Trophoblast cell (in vitro differentiated cells and primary cell): ENCODE measurements at regions not wholly inside any gene's neighbourhood (a gene's known extent, or its start where the extent isn't known, plus 50 kb on each side); places are given as distances from the start of the nearest gene placed in this dataset.
A peak's percentile ranks its signal among the peaks of the same experiment; 100 is the strongest.

Experiments
- DNase-seq, 2 donors: peaks; one replicate each; pipeline ENCODE4 v3.0.0-alpha.2; 2016
- H2AFZ ChIP-seq: 2 replicates; pipeline ENCODE4 v1.6.1; 2013; ENCODE audit warnings: low read length, moderate library complexity, mild to moderate bottlenecking; ENCODE audit not compliant: insufficient read depth, poor library complexity
- H2AK5ac ChIP-seq: 2 replicates; pipeline ENCODE4 v1.6.1; 2013; ENCODE audit warnings: mild to moderate bottlenecking, low read length
- H2BK120ac ChIP-seq: 2 replicates; pipeline ENCODE4 v1.6.1; 2013; ENCODE audit warnings: low read length, mild to moderate bottlenecking, moderate library complexity; ENCODE audit not compliant: insufficient read depth, poor library complexity
- H2BK12ac ChIP-seq: 2 replicates; pipeline ENCODE4 v1.6.1; 2013; ENCODE audit warnings: mild to moderate bottlenecking, low read length, moderate library complexity
- H2BK5ac ChIP-seq: 2 replicates; pipeline ENCODE4 v1.6.1; 2013; ENCODE audit warnings: low read length, low read depth, moderate library complexity, mild to moderate bottlenecking; ENCODE audit not compliant: poor library complexity
- H3K14ac ChIP-seq: 2 replicates; pipeline ENCODE4 v1.6.1; 2013; ENCODE audit warnings: mild to moderate bottlenecking, low read length
- H3K18ac ChIP-seq: 2 replicates; pipeline ENCODE4 v1.6.1; 2013; ENCODE audit warnings: mild to moderate bottlenecking, low read length
- H3K23ac ChIP-seq: 2 replicates; pipeline ENCODE4 v1.6.1; 2013; ENCODE audit warnings: low read length
- H3K27ac ChIP-seq: 2 replicates; pipeline ENCODE4 v1.5.1; 2013; ENCODE audit warnings: low read depth, mild to moderate bottlenecking, inconsistent platforms, low read length, moderate library complexity
- H3K27me3 ChIP-seq: 2 replicates; pipeline ENCODE4 v1.6.1; 2013; ENCODE audit warnings: inconsistent platforms, mild to moderate bottlenecking, low read length, moderate library complexity; ENCODE audit not compliant: insufficient read depth
- H3K36me3 ChIP-seq, 2 experiments: 1 replicate in 1 of 2; 2 replicates in 1 of 2; pipeline ENCODE4 v1.6.1; 2013; ENCODE audit warnings: low read length in 2 of 2, mild to moderate bottlenecking in 2 of 2, moderate library complexity in 1 of 2; ENCODE audit not compliant: insufficient read depth in 2 of 2, control insufficient read depth in 1 of 2
- H3K4ac ChIP-seq: 2 replicates; pipeline ENCODE4 v1.6.1; 2013; ENCODE audit warnings: low read depth, mild to moderate bottlenecking, low read length, moderate library complexity
- H3K4me1 ChIP-seq, 2 experiments: 1 replicate in 1 of 2; 2 replicates in 1 of 2; pipeline ENCODE4 v1.6.1; 2013; ENCODE audit warnings: low read length in 2 of 2, mild to moderate bottlenecking in 2 of 2, moderate library complexity in 1 of 2; ENCODE audit not compliant: insufficient read depth in 2 of 2, control insufficient read depth in 1 of 2
- H3K4me2 ChIP-seq: 2 replicates; pipeline ENCODE4 v1.6.1; 2013; ENCODE audit warnings: inconsistent platforms, mild to moderate bottlenecking, low read length, moderate library complexity
- H3K4me3 ChIP-seq: 2 replicates; pipeline ENCODE4 v1.5.1; 2013; ENCODE audit warnings: mild to moderate bottlenecking, low read depth, low read length, inconsistent platforms
- H3K79me1 ChIP-seq: one replicate; pipeline ENCODE4 v1.6.1; 2013; ENCODE audit warnings: low read length
- H3K79me2 ChIP-seq: 2 replicates; pipeline ENCODE4 v1.6.1; 2013; ENCODE audit warnings: low read length, mild to moderate bottlenecking; ENCODE audit not compliant: control insufficient read depth, insufficient read depth, poor library complexity
- H3K9ac ChIP-seq: 2 replicates; pipeline ENCODE4 v1.6.1; 2013; ENCODE audit warnings: mild to moderate bottlenecking, low read length
- H3K9me3 ChIP-seq: 2 replicates; pipeline ENCODE4 v1.6.1; 2013; ENCODE audit warnings: low read depth, mild to moderate bottlenecking, control low read depth, inconsistent platforms, low read length; ENCODE audit not compliant: insufficient read depth
- H4K12ac ChIP-seq: 2 replicates; pipeline ENCODE4 v1.6.1; 2013; ENCODE audit warnings: low read depth, mild to moderate bottlenecking, low read length, moderate library complexity
- H4K8ac ChIP-seq: 2 replicates; pipeline ENCODE4 v1.6.1; 2013; ENCODE audit warnings: low read depth, mild to moderate bottlenecking, low read length, moderate library complexity
- H4K91ac ChIP-seq: one replicate; pipeline ENCODE4 v1.6.1; 2013; ENCODE audit warnings: low read depth, mild to moderate bottlenecking, low read length, moderate library complexity
- WGBS: extraction: QIAGEN DNeasy Blood & Tissue Kit; methylation state at CpG from one replicate; pipeline ENCODE4 v1.1.7; 2013; ENCODE audit warnings: missing lambda C conversion rate; ENCODE audit not compliant: insufficient read length, insufficient coverage; ENCODE audit errors: extremely low coverage; 5-methylcytosine and 5-hydroxymethylcytosine counted together

- Histone ChIP-seq H2BK12ac (no peak overlapping the region), H3K14ac (no peak overlapping the region), H3K4ac (no peak overlapping the region), H3K9me3 (no peaks in the 10 kb centered on the region), H3K36me3 (no peaks in the 10 kb centered on the region), H3K4me3 (no peak overlapping the region), H3K27me3 (no peaks in the 10 kb centered on the region), H3K4me2 (no peak overlapping the region), H2AK5ac (no peak overlapping the region), H3K79me2 (no peaks in the 10 kb centered on the region), H3K23ac (no peak overlapping the region), H2BK5ac (no peak overlapping the region), H4K12ac (no peak overlapping the region), H2BK120ac (no peak overlapping the region), H4K8ac (no peak overlapping the region), H3K9ac (no peak overlapping the region), H2AFZ (no peak overlapping the region), H3K79me1 (peaks cover 2% of the 10 kb centered on the region), H4K91ac (no peak overlapping the region), H3K18ac (no peak overlapping the region), H3K4me1 (peaks cover 4 to 10% of the 10 kb centered on the region in 2 experiments), H3K27ac (no peak overlapping the region)
- DNase-seq: no peak
- no CpG with 5 or more reads among the region's 1 CpG for WGBS
Observed at GRCh38 chr14:34035934-34036250, 85.0 kb upstream of the EGLN3 start.

DNA sequence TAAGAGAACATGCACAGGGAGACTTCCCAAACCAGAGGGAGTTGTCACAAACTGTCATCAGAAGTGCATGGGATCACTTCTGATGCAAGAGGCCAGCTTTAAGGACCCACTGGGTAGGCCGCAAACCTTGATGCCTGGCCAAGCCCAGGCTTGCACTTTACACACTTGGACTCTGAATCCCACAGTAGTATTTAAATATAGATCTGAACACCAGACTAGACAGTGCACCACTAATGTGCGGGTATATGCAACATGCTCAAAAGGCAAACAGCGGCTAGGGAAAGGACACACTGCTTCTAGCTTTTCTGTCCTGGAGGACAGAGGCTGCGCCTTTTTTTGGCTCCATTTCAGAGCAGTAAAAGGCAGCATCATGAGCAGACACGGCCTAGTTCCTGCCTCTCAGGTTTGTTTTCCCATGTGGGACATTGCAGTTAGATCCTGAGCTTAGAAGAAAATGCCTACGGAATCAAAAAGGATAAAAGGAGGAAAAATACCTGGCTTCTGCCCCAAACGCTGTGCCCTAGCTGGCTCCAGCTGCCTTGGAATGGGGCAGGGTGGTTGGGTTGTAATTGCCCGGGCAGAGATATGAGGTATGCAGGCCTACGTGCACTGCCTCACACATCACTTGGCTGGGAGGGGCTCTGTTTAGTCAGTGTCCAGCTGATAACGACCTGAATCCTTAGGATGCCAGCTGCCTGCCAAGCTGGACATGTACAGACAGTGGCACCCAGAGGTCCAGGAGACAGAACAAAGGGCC, 84.5 kb upstream of the EGLN3 start:
- WGBS: no CpG with 5 or more reads among the region's 10 CpGs
- peak in 1 of 2 donors; percentile 62 for DNase-seq

DNA sequence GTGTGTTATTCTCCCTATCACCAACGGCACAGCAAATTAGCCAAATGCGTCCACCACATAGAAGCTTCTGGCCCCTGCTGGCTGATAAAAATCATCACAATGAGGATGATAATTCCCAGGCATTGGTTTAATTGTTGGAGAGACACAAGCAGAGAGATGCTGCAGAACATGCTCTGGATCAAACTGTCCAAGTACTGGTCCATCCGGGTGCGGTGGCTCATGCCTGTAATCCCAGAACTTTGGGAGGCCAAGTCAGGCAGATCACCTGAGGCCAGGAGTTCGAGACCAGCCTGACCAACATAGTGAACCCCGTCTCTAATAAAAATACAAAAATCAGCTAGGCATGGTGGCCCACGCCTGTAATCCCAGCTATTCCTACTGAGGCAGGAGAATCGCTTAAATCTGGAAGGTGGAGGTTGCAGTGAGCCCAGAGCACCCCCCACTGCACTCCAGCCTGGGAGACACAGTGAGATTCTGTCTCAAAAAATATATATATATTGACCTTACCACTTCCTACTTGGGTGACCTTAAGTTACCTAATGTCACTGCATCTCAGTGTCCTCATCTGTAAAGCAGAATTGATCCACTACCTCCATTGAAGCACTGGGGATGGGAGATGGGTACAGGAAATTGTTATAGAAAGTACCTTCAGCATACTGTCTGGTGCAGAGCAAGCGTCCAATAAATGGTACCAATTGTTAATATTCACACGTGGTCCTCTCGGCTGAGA, 83.7 kb upstream of the EGLN3 start:
- H3K4me2 ChIP-seq: no peak overlapping the region
- H2BK5ac ChIP-seq: no peak overlapping the region
- H3K27me3 ChIP-seq: no peaks in the 10 kb centered on the region
- no peaks in the 10 kb centered on the region for H3K79me2 ChIP-seq
- no peak overlapping the region for H3K23ac ChIP-seq
- no peak for DNase-seq
- no peaks in the 10 kb centered on the region for H3K36me3 ChIP-seq
- no peak overlapping the region for H4K12ac ChIP-seq
- no peak overlapping the region for H3K27ac ChIP-seq
- no peak overlapping the region for H3K4ac ChIP-seq
- no peak overlapping the region for H3K14ac ChIP-seq
- H2BK12ac ChIP-seq: no peak overlapping the region
- WGBS: no CpG with 5 or more reads among the region's 11 CpGs
- H2BK120ac ChIP-seq: no peak overlapping the region
- no peaks in the 10 kb centered on the region for H3K9me3 ChIP-seq
- H2AFZ ChIP-seq: no peak overlapping the region
- no peak overlapping the region for H3K4me3 ChIP-seq
- no peak overlapping the region for H4K91ac ChIP-seq
- H3K9ac ChIP-seq: no peak overlapping the region
- H3K79me1 ChIP-seq: peaks cover 2% of the 10 kb centered on the region
- peaks cover 8 to 12% of the 10 kb centered on the region in 2 experiments for H3K4me1 ChIP-seq
- H4K8ac ChIP-seq: no peak overlapping the region
- no peak overlapping the region for H2AK5ac ChIP-seq
- H3K18ac ChIP-seq: no peak overlapping the region

More for the DNA sequence above, 84.5 kb upstream of the EGLN3 start:
- Histone ChIP-seq H3K4me1 (peaks cover 4 to 10% of the 10 kb centered on the region in 2 experiments), H2BK5ac (no peak overlapping the region), H3K9ac (no peak overlapping the region), H4K12ac (no peak overlapping the region), H3K27ac (no peak overlapping the region), H3K4me2 (no peak overlapping the region), H3K9me3 (no peaks in the 10 kb centered on the region), H3K14ac (no peak overlapping the region), H3K36me3 (no peaks in the 10 kb centered on the region), H3K18ac (no peak overlapping the region), H2BK120ac (no peak overlapping the region), H3K23ac (no peak overlapping the region), H2AFZ (no peak overlapping the region), H4K8ac (no peak overlapping the region), H3K4me3 (no peak overlapping the region), H3K79me1 (peaks cover 2% of the 10 kb centered on the region), H2AK5ac (no peak overlapping the region), H2BK12ac (peak overlapping the region; percentile 27), H3K4ac (no peak overlapping the region), H3K79me2 (no peaks in the 10 kb centered on the region), H3K27me3 (no peaks in the 10 kb centered on the region), H4K91ac (no peak overlapping the region)

GRCh38 chr14:34032720-34033119, 81.8 kb upstream of the EGLN3 start:
- Histone ChIP-seq H3K9ac (no peak overlapping the region), H3K9me3 (no peaks in the 10 kb centered on the region), H2AFZ (no peak overlapping the region), H3K79me2 (no peaks in the 10 kb centered on the region), H2BK5ac (no peak overlapping the region), H3K23ac (no peak overlapping the region), H2BK12ac (no peak overlapping the region), H3K4me3 (no peak overlapping the region), H3K79me1 (no peaks in the 10 kb centered on the region), H3K27me3 (no peaks in the 10 kb centered on the region), H2AK5ac (no peak overlapping the region), H2BK120ac (no peak overlapping the region), H3K4me2 (no peak overlapping the region), H3K4me1 (peaks cover 4 to 5% of the 10 kb centered on the region in 2 experiments), H4K91ac (no peak overlapping the region), H3K14ac (no peak overlapping the region), H3K36me3 (no peaks in the 10 kb centered on the region), H3K4ac (no peak overlapping the region), H4K12ac (no peak overlapping the region), H3K18ac (no peak overlapping the region), H4K8ac (no peak overlapping the region), H3K27ac (no peak overlapping the region)
- DNase-seq: no peak
- no CpG with 5 or more reads among the region's 5 CpGs for whole genome bisulfite sequencing
